A549 (cell line): ENCODE measurements at regions not wholly inside any gene's neighbourhood (a gene's known extent, or its start where the extent isn't known, plus 50 kb on each side); places are given as distances from the start of the nearest gene placed in this dataset.
A peak's percentile ranks its signal among the peaks of the same experiment; 100 is the strongest.
"Not testable (repeated sequence)": the region's sequence is repeated elsewhere in the genome, so short reads cannot be mapped to it uniquely, and the experiment has no call there.

Experiments used
- ATAC-seq, 2 experiments: fragments of 200-7000 bp in 1 of 2; fragments of >200 bp in 1 of 2; cut with Nextera tagmentation in 1 of 2; cut with Tn5 transposase in 1 of 2; 3 replicates each; pipeline versions ENCODE4 v1.8.0 to v1.9.1; 2018 to 2020; ENCODE audit warnings: mild to moderate bottlenecking in 1 of 2, moderate library complexity in 1 of 2
- CTCF ChIA-PET: fragments of 300-600 bp; sonication (Branson Sonifier 250); formaldehyde crosslinking; extraction: SDS; loops from one replicate; lab custom pipeline; 2021; ENCODE audit warnings: antibody characterized with exemption, inconsistent platforms; lab: Yijun Ruan, JAX
- POLR2A ChIA-PET: fragments of 350-600 bp; formaldehyde crosslinking; extraction: SDS; loops from one replicate; lab custom pipeline; 2021; ENCODE audit warnings: antibody characterized with exemption, inconsistent platforms; lab: Yijun Ruan, JAX
- DNase-seq, 2 experiments: peaks; one replicate each; pipeline versions ENCODE4 v3.0.0 to v3.0.0-alpha.2; 2011 to 2016; ENCODE audit warnings: low read depth in 1 of 2, low spot score in 1 of 2
- FAIRE-seq: peaks from 2 replicates; lab custom pipeline; 2011; peaks lifted over from hg19 to GRCh38; lab: Jason Lieb, UNC
- H3K27ac ChIP-seq, 2 experiments: fragments of >200 bp; sonication (Bioruptor Twin); formaldehyde crosslinking; 3 replicates each; pipeline ENCODE4 v1.5.1; 2016 to 2017
- H3K4me1 ChIP-seq: fragments of >200 bp; sonication (Bioruptor Twin); formaldehyde crosslinking; 3 replicates; pipeline ENCODE4 v1.6.1; 2016
- H3K4me2 ChIP-seq: fragments of >200 bp; sonication (Bioruptor Twin); formaldehyde crosslinking; 3 replicates; pipeline ENCODE4 v1.6.1; 2016
- H3K4me3 ChIP-seq: fragments of >200 bp; sonication (Bioruptor Twin); formaldehyde crosslinking; 3 replicates; pipeline ENCODE4 v1.5.1; 2016
- H3K9me3 ChIP-seq: fragments of >200 bp; sonication (Bioruptor Twin); formaldehyde crosslinking; 3 replicates; pipeline ENCODE4 v1.6.1; 2016
- BHLHE40 ChIP-seq: IDR thresholded peaks from 2 replicates; pipeline ENCODE4 v1.6.1; 2012; ENCODE audit warnings: low read depth, low read length, inconsistent platforms
- CBX2 ChIP-seq: fragments of 200-600 bp; sonication (generic); IDR thresholded peaks from 2 replicates; pipeline ENCODE4 v1.6.1; 2016; ENCODE audit warnings: low read depth, mild to moderate bottlenecking, borderline replicate concordance
- CBX8 ChIP-seq: fragments of 200-600 bp; sonication (generic); IDR thresholded peaks from 2 replicates; pipeline ENCODE4 v1.6.1; 2016
- HDAC2 ChIP-seq: fragments of 200-600 bp; sonication (generic); IDR thresholded peaks from 2 replicates; pipeline ENCODE4 v1.6.1; 2016
- HEYL ChIP-seq: fragments of 250-450 bp; sonication (Bioruptor Pico); IDR thresholded peaks from 2 replicates; pipeline ENCODE4 v1.8.0; 2021; ENCODE audit warnings: mild to moderate bottlenecking, moderate library complexity
- HOXB13 ChIP-seq: fragments of 250-450 bp; sonication (Bioruptor Pico); IDR thresholded peaks from 2 replicates; pipeline ENCODE4 v1.5.0; 2020; ENCODE audit warnings: low read depth, mild to moderate bottlenecking, moderate library complexity
- JUNB ChIP-seq: fragments of >200 bp; sonication (Bioruptor Twin); formaldehyde crosslinking; IDR thresholded peaks from 2 replicates; pipeline ENCODE4 v1.6.1; 2016
- MAFK ChIP-seq: fragments of 450-650 bp; IDR thresholded peaks from 2 replicates; pipeline ENCODE4 v1.6.1; 2014; ENCODE audit not compliant: partially characterized antibody
- NFE2L2 ChIP-seq: fragments of 150-350 bp; conservative IDR thresholded peaks from 2 replicates; pipeline ENCODE4 v1.6.1; 2014; ENCODE audit warnings: low read length
- NPAS2 ChIP-seq: fragments of 250-450 bp; sonication (Bioruptor Pico); IDR thresholded peaks from 2 replicates; pipeline ENCODE4 v1.8.0; 2022; ENCODE audit warnings: mild to moderate bottlenecking, moderate library complexity, borderline replicate concordance
- PHF8 ChIP-seq: fragments of 200-600 bp; sonication (generic); IDR thresholded peaks from 2 replicates; pipeline ENCODE4 v1.6.1; 2016; ENCODE audit warnings: low read depth, mild to moderate bottlenecking, antibody characterized with exemption, moderate library complexity, borderline replicate concordance
- POLR2AphosphoS2 ChIP-seq: conservative IDR thresholded peaks from 2 replicates; pipeline ENCODE4 v1.6.1; 2012; ENCODE audit warnings: low read length, improper control_type of control experiment, inconsistent platforms
- RAD21 ChIP-seq, 2 experiments: fragments of >200 bp in 1 of 2; sonication (Bioruptor Twin) in 1 of 2; formaldehyde crosslinking in 1 of 2; IDR thresholded peaks in 1 of 2; conservative IDR thresholded peaks in 1 of 2; 2 replicates in 1 of 2; 3 replicates in 1 of 2; pipeline ENCODE4 v1.6.1; 2012 to 2018; ENCODE audit warnings: inconsistent platforms in 1 of 2
- RFX5 ChIP-seq: fragments of 450-650 bp; IDR thresholded peaks from 2 replicates; pipeline ENCODE4 v1.7.1; 2014; ENCODE audit warnings: antibody characterized with exemption, mild to moderate bottlenecking, moderate library complexity
- RNF2 ChIP-seq: fragments of 200-600 bp; sonication (generic); IDR thresholded peaks from 2 replicates; pipeline ENCODE4 v1.6.1; 2016; ENCODE audit warnings: low read depth, mild to moderate bottlenecking, antibody characterized with exemption, moderate library complexity, borderline replicate concordance
- SREBF2 ChIP-seq: fragments of 450-650 bp; IDR thresholded peaks from 2 replicates; pipeline ENCODE4 v1.6.1; 2014; ENCODE audit warnings: mild to moderate bottlenecking, moderate library complexity
- TFCP2L1 ChIP-seq: fragments of 250-450 bp; sonication (Bioruptor Pico); IDR thresholded peaks from 2 replicates; pipeline ENCODE4 v1.5.0; 2021; ENCODE audit warnings: mild to moderate bottlenecking
- TP53 ChIP-seq: fragments of 250-450 bp; sonication (Bioruptor Pico); IDR thresholded peaks from 2 replicates; pipeline ENCODE4 v1.5.0; 2021; ENCODE audit warnings: mild to moderate bottlenecking, moderate library complexity
- ZC3H11A ChIP-seq: fragments of 450-650 bp; IDR thresholded peaks from 2 replicates; pipeline ENCODE4 v1.6.1; 2014; ENCODE audit warnings: antibody characterized with exemption, mild to moderate bottlenecking
- ZFP36 ChIP-seq: fragments of 450-650 bp; IDR thresholded peaks from 2 replicates; pipeline ENCODE4 v1.6.1; 2014; ENCODE audit warnings: borderline replicate concordance; ENCODE audit not compliant: partially characterized antibody
- ZNF302 ChIP-seq: fragments of 250-450 bp; sonication (Bioruptor Pico); IDR thresholded peaks from 2 replicates; pipeline ENCODE4 v1.9.0; 2021; ENCODE audit warnings: inconsistent platforms, mild to moderate bottlenecking, moderate library complexity
- WGBS: methylation state at CpG from one replicate; pipeline ENCODE4 v1.1.6; 2017; ENCODE audit errors: missing lambda C conversion rate; 5-methylcytosine and 5-hydroxymethylcytosine counted together
- TF ChIP-seq, protein P1 (sequence below): fragments of 150-350 bp; IDR thresholded peaks from 2 replicates; pipeline ENCODE4 v1.6.1; 2014; ENCODE audit warnings: low read depth, mild to moderate bottlenecking, low read length
- TF ChIP-seq, protein P2 (sequence below): fragments of 250-450 bp; sonication (Bioruptor Pico); IDR thresholded peaks from 2 replicates; pipeline ENCODE4 v1.5.0; 2021; ENCODE audit warnings: mild to moderate bottlenecking, moderate library complexity, borderline replicate concordance
- TF ChIP-seq, protein P3 (sequence below): fragments of 450-650 bp; IDR thresholded peaks from 2 replicates; pipeline ENCODE4 v1.6.1; 2014; ENCODE audit warnings: antibody characterized with exemption
- TF ChIP-seq, protein P4 (sequence below): fragments of >200 bp; sonication (Bioruptor Twin); formaldehyde crosslinking; IDR thresholded peaks from 3 replicates; pipeline ENCODE4 v1.5.1; 2016

DNA sequence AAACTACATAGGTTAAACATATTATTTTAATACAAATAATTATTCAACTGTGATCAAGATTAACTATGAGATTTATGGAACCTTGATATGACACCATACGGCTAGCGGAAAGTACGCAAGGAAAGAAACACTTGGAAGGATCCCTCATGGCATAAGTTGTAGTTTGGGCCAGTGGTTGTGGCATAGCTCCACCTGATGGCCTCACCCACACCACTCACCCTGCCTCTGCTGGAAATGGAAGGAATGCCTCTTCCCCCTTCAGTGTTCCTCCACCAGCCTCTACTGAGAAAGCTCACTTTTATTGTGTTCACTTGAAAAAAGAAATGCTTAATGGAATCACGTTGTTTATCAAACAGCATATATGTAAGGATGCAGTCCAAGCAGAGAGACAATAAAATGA, 86.4 kb downstream of the BMP15 start:
- FAIRE-seq: no peak

DNA sequence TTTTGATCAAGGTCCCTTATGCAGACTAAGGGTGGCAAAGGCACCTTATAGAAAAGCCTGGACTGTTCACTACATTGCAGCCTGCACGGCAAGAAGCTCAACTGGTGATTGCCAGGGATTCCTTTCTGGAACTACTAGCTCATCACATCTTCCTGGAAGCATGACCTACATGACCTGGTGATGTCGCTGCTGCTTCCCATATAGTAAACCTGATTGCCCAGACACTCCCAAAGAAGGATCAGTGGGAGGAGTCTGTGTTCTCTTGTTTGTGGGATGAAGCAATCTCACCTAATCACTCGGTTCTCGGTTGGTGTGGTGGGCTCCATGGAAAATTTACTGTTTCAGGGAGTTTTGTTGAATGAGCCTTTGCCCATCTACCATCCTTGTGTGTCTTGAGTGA, 89.8 kb downstream of the BMP15 start:
- H3K9me3 ChIP-seq, H3K4me3 ChIP-seq, H3K4me2 ChIP-seq, H3K4me1 ChIP-seq, H3K27ac ChIP-seq, ATAC-seq, POLR2A ChIA-PET, DNase-seq: not testable (repeated sequence)
- FAIRE-seq: peak; percentile 92
- WGBS: 0% methylated on average over 3 of the region's 4 CpGs
- CTCF ChIA-PET: interaction anchor here (0.7 kb wide), 1 partner anchor 12 kb away, joined by 3 read pairs; no protein-coding TSS in a partner anchor

More for the DNA sequence above, 86.4 kb downstream of the BMP15 start:
- DNase-seq (no peak), ATAC-seq (0 out of 6 replicates have a peak, but pooled peaks of 1 of the 2 experiments have one; percentile 39)
- H3K9me3 ChIP-seq: no peaks in the 10 kb centered on the region
- POLR2A ChIA-PET: no interaction called here
- H3K4me3 ChIP-seq: no peak overlapping the region
- 72% methylated on average over 4 of the region's 4 CpGs for WGBS
- no peaks in the 10 kb centered on the region for H3K4me1 ChIP-seq
- H3K27ac ChIP-seq: no peak overlapping the region
- CTCF ChIA-PET: no interaction called here
- TF ChIP-seq, protein P1, sequence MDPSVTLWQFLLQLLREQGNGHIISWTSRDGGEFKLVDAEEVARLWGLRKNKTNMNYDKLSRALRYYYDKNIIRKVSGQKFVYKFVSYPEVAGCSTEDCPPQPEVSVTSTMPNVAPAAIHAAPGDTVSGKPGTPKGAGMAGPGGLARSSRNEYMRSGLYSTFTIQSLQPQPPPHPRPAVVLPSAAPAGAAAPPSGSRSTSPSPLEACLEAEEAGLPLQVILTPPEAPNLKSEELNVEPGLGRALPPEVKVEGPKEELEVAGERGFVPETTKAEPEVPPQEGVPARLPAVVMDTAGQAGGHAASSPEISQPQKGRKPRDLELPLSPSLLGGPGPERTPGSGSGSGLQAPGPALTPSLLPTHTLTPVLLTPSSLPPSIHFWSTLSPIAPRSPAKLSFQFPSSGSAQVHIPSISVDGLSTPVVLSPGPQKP: no peak
- no peak for TF ChIP-seq RAD21 (conservative IDR thresholded peaks at IDR 0.05 in 1 of 2, IDR thresholded peaks at IDR 0.05 in 1 of 2)
- no peak for TF ChIP-seq SREBF2
- no peak for TF ChIP-seq BHLHE40
- no peak for TF ChIP-seq RFX5
- no peak for TF ChIP-seq POLR2AphosphoS2
- no peak for TF ChIP-seq HDAC2
- TF ChIP-seq HOXB13 (CRISPR knock-in tag): no peak
- no peak for TF ChIP-seq CBX2
- TF ChIP-seq ZC3H11A: no peak
- no peak for TF ChIP-seq RNF2
- H3K4me2 ChIP-seq: no peak overlapping the region

DNA sequence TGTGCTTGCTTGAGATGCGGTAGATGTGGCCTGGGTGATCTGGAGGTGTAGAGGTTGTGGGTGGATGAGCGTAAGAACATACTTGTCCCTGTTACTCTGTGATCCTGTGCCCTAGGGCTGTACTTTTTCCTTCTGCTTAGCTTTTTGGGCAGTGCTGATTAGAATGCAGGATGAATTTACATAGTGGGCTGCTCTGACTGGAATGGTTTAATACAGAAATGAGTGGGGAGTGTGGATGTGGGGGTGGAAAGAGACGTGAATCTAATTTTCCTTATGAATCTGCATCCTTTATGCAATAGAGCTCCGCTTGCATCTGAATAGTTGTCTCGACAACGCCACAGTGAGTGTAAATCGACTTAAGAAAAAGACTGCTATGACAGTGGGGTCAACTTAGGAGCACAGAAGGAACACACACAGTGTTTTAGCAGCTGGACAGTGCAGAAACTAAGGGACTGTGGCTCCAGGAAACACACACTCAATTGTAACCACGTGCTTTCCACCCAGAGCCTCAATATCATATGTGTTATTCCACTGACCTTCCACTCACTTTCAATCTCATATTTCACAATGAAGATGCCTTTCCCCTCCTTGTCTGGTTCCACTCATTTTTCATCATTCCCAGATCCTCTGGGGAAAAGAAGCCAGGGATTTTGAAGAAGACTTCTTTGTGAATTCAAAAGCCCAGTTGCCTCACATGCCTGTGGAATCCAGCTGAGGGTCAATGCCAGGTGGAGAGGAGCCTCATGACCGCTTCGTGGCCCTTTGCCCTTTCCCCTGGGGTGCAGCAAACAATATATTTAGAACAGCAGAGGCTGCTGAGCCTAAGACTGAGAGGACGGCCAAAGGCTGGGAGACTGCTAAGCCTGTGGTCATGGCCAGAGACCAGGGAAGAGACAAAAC, 91.4 kb downstream of the BMP15 start:
- WGBS: 19% methylated on average over 11 of the region's 11 CpGs
- H3K9me3 ChIP-seq, H3K4me2 ChIP-seq, DNase-seq, H3K4me3 ChIP-seq, CTCF ChIA-PET, POLR2A ChIA-PET, H3K4me1 ChIP-seq, H3K27ac ChIP-seq, ATAC-seq: not testable (repeated sequence)
- peak; percentile 93 for FAIRE-seq

DNA sequence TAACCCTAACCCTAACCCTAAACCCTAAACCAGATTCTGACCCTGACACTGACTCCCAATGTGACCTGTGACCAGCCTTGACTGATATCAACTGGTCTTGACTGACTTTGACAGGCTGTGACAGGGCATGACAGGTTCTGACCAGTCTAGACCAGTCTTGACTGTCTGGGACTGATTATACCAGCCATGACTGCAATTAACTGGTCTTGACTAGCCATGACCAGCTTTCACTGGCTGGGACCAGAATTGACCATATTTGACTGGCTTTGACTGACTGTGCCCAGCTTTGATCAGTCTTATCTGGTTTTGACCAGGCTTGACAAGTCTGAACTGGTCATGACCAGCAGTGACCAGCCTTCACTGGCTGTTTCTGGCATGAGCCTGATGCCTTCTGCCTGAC, 95.5 kb downstream of the BMP15 start:
- no peak overlapping the region for H3K27ac ChIP-seq

More for the DNA sequence above, 95.5 kb downstream of the BMP15 start:
- FAIRE-seq (no peak), ATAC-seq (no peak), DNase-seq (no peak)
- Histone ChIP-seq H3K4me1 (no peaks in the 10 kb centered on the region), H3K4me2 (no peak overlapping the region), H3K9me3 (no peaks in the 10 kb centered on the region), H3K4me3 (no peak overlapping the region)
- ChIA-PET POLR2A (no interaction called here), CTCF (no interaction called here)
- TF ChIP-seq TFCP2L1 (CRISPR knock-in tag) (no peak), MAFK (no peak), CBX8 (no peak), ZC3H11A (no peak), TP53 (no peak), ZFP36 (no peak), HOXB13 (CRISPR knock-in tag) (no peak), JUNB (no peak), NPAS2 (CRISPR knock-in tag) (no peak), PHF8 (no peak), HDAC2 (no peak), POLR2AphosphoS2 (no peak), NFE2L2 (no peak), ZNF302 (CRISPR knock-in tag) (no peak), HEYL (CRISPR knock-in tag) (no peak)
- TF ChIP-seq, protein P2, sequence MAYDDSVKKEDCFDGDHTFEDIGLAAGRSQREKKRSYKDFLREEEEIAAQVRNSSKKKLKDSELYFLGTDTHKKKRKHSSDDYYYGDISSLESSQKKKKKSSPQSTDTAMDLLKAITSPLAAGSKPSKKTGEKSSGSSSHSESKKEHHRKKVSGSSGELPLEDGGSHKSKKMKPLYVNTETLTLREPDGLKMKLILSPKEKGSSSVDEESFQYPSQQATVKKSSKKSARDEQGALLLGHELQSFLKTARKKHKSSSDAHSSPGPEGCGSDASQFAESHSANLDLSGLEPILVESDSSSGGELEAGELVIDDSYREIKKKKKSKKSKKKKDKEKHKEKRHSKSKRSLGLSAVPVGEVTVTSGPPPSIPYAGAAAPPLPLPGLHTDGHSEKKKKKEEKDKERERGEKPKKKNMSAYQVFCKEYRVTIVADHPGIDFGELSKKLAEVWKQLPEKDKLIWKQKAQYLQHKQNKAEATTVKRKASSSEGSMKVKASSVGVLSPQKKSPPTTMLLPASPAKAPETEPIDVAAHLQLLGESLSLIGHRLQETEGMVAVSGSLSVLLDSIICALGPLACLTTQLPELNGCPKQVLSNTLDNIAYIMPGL (CRISPR knock-in tag): no peak
- TF ChIP-seq, protein P3, sequence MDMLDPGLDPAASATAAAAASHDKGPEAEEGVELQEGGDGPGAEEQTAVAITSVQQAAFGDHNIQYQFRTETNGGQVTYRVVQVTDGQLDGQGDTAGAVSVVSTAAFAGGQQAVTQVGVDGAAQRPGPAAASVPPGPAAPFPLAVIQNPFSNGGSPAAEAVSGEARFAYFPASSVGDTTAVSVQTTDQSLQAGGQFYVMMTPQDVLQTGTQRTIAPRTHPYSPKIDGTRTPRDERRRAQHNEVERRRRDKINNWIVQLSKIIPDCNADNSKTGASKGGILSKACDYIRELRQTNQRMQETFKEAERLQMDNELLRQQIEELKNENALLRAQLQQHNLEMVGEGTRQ: no peak
- TF ChIP-seq, protein P4, sequence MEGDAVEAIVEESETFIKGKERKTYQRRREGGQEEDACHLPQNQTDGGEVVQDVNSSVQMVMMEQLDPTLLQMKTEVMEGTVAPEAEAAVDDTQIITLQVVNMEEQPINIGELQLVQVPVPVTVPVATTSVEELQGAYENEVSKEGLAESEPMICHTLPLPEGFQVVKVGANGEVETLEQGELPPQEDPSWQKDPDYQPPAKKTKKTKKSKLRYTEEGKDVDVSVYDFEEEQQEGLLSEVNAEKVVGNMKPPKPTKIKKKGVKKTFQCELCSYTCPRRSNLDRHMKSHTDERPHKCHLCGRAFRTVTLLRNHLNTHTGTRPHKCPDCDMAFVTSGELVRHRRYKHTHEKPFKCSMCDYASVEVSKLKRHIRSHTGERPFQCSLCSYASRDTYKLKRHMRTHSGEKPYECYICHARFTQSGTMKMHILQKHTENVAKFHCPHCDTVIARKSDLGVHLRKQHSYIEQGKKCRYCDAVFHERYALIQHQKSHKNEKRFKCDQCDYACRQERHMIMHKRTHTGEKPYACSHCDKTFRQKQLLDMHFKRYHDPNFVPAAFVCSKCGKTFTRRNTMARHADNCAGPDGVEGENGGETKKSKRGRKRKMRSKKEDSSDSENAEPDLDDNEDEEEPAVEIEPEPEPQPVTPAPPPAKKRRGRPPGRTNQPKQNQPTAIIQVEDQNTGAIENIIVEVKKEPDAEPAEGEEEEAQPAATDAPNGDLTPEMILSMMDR: no peak
